LNCaP clone FGC (cell line): ENCODE measurements at regions not wholly inside any gene's neighbourhood (a gene's known extent, or its start where the extent isn't known, plus 50 kb on each side); places are given as distances from the start of the nearest gene placed in this dataset.
"Not testable (repeated sequence)": the region's sequence is repeated elsewhere in the genome, so short reads cannot be mapped to it uniquely, and the experiment has no call there.

Experiments
- DNase-seq: peaks from one replicate; pipeline ENCODE4 v3.0.0-alpha.2; 2011; ENCODE audit warnings: low read depth
- H3K4me3 ChIP-seq: 2 replicates; pipeline ENCODE4 v1.5.1; 2011; ENCODE audit warnings: mild to moderate bottlenecking, low read depth, low read length, control low read depth
- TF ChIP-seq, protein P1 (sequence below): IDR thresholded peaks from 2 replicates; pipeline ENCODE4 v1.5.1; 2012; ENCODE audit warnings: mild to moderate bottlenecking; ENCODE audit not compliant: control insufficient read depth, insufficient read depth; ENCODE audit errors: extremely low read depth

- DNase-seq: no peak
- TF ChIP-seq, protein P1, sequence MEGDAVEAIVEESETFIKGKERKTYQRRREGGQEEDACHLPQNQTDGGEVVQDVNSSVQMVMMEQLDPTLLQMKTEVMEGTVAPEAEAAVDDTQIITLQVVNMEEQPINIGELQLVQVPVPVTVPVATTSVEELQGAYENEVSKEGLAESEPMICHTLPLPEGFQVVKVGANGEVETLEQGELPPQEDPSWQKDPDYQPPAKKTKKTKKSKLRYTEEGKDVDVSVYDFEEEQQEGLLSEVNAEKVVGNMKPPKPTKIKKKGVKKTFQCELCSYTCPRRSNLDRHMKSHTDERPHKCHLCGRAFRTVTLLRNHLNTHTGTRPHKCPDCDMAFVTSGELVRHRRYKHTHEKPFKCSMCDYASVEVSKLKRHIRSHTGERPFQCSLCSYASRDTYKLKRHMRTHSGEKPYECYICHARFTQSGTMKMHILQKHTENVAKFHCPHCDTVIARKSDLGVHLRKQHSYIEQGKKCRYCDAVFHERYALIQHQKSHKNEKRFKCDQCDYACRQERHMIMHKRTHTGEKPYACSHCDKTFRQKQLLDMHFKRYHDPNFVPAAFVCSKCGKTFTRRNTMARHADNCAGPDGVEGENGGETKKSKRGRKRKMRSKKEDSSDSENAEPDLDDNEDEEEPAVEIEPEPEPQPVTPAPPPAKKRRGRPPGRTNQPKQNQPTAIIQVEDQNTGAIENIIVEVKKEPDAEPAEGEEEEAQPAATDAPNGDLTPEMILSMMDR: no peak
- no peak overlapping the region for H3K4me3 ChIP-seq
Observed at GRCh38 chr2:223488814-223489213, 113.3 kb downstream of the SCG2 start.

DNA sequence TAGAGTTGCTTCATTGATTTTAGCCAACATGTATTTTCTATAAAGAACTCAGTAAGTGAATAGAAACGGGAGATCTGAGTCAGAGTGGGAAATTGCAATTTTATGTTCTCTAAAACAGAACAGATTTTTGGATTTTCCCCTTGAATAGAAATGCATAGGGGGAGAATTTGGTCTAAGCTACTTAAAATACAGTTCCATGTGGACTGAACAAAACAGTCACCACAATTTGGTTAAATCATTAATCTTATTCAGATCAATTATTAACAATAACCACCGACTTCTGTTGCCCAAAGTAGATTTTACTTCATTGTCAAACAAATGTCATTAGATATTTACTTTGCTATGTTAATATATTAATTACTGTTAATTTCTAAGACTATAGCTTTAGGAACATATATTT, 107.7 kb downstream of the SCG2 start:
- TF ChIP-seq, protein P1: no peak

GRCh38 chr2:223494942-223495341, 107.2 kb downstream of the SCG2 start:
- no peak overlapping the region for H3K4me3 ChIP-seq
- TF ChIP-seq, protein P1: no peak
- DNase-seq: no peak

More for the DNA sequence above, 107.7 kb downstream of the SCG2 start:
- no peak overlapping the region for H3K4me3 ChIP-seq
- DNase-seq: no peak

- H3K4me3 ChIP-seq, DNase-seq: not testable (repeated sequence)
Observed at GRCh38 chr2:223496853-223497252, 105.3 kb downstream of the SCG2 start.

- H3K4me3 ChIP-seq: no peak overlapping the region
- TF ChIP-seq, protein P1: no peak
- no peak for DNase-seq
Observed at GRCh38 chr2:223500709-223501108, 101.5 kb downstream of the SCG2 start.

GRCh38 chr2:223501641-223502040, 100.5 kb downstream of the SCG2 start:
- TF ChIP-seq, protein P1: no peak
- DNase-seq: no peak

GRCh38 chr2:223503746-223504145, 98.4 kb downstream of the SCG2 start:
- no peak for DNase-seq
- TF ChIP-seq, protein P1: no peak
- H3K4me3 ChIP-seq: no peak overlapping the region

More at GRCh38 chr2:223501641-223502040, 100.5 kb downstream of the SCG2 start:
- no peak overlapping the region for H3K4me3 ChIP-seq

DNA sequence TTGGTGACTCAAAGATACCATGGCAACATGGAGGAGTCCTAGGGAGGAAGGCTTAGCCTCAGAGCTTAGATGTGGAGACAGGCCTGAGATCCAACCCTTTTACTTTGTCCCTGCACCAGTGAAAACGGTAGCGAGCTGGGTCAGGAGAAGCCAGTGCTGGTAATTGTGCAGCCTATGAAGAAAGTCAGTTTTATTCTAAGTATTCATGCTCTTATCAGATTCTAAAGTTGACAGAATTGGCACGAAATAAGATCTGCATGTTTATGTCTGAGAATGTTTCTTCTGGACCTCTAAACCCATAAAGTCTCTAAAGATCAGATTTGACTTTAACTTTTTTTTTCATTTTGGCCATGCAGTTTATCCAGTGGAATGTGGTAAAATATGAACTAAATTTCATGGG, 93.8 kb downstream of the SCG2 start:
- TF ChIP-seq, protein P1: no peak
- H3K4me3 ChIP-seq: no peak overlapping the region
- no peak for DNase-seq
